Stimulated activated CD8-positive, alpha-beta memory T cell treated with anti-CD3 and anti-CD28 coated beads, Interleukin-7, amount 100 ng/mL, for 48 hours (primary cell): ENCODE measurements at regions not wholly inside any gene's neighbourhood (a gene's known extent, or its start where the extent isn't known, plus 50 kb on each side); places are given as distances from the start of the nearest gene placed in this dataset.

Source experiments
- DNase-seq, 2 donors: peaks; one replicate each; pipeline ENCODE4 v3.0.0-alpha.2; 2020; ENCODE audit warnings: low read depth in 1 of 2; ENCODE audit errors: extremely low read depth in 1 of 2

DNA sequence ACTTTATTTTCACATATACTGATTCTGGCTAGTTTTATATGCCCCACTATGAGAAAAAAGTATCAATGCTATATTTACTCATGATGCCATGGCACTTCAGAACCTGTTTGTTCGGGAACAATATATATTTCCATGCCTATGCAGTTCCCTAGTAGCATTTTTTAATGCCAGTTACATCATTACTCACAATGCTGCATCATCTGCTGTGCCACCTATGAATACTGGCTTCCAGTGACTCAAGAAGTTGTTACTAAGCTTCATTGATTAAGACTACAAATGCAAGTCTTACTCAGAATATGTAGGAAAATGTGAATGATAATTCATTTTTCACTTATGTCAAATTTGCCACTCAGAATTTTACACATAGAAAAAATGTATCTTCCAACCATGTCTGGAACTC lies 97.9 kb downstream of the MAFB start:
- DNase-seq, result no peak

DNA sequence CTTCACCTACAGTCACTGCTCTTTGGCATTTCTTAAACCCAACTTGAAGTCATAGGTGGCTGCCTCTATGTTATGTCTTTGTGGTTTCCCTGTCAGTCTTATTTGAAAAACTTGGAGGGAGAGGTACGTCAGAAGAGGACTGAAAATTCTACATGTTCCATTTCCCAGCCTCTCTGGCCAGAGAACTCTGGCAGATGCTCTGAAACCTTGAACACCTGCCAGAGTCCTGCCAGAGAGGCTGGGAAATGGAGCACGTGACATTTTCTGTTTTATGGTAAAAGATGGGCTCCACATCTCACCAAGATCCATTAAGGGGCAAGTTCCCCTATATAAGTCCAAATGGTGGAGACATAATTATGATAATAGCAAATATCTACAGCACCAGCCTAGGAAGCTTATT lies 99.5 kb downstream of the MAFB start:
- no peak for DNase-seq

- DNase-seq, result no peak
Measured at GRCh38 chr20:40588891-40589290, 100.1 kb downstream of the MAFB start.

GRCh38 chr20:40587038-40587437 lies 102.0 kb downstream of the MAFB start:
- no peak for DNase-seq

DNA sequence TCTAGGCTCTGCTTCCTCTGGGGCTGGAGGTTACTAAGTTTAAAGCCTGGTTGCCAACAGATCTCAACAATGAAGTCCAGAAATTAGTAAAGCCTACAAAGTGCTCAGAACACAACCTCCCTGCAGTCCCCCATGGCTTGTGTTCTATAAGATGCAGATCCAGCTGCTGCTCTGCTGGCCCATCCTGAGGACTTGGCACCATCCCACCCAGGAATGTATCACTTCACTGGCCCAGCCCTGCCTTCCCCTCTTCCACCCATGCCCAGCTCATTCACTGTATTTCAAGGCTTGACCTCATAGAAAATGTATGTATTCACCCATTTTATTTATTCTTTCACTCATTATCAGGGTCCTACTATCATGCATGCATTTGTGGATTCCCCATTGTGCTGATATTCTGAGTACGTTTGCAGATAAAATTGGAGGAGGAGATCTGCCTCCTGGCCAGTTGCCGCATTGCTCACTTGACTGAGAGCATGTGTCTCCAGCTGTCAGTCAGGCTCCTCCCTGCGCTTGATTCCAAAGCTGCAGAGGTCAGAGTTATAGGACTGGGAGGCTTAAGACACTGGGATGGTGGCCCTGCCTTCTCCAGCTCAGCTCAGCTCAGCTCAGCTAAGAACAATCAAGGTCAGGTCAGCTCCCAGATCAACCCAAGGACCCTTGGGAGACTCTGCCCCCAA lies 104.8 kb downstream of the MAFB start:
- no peak for DNase-seq

- no peak for DNase-seq
Measured at GRCh38 chr20:40583636-40584035, 105.4 kb downstream of the MAFB start.

DNA sequence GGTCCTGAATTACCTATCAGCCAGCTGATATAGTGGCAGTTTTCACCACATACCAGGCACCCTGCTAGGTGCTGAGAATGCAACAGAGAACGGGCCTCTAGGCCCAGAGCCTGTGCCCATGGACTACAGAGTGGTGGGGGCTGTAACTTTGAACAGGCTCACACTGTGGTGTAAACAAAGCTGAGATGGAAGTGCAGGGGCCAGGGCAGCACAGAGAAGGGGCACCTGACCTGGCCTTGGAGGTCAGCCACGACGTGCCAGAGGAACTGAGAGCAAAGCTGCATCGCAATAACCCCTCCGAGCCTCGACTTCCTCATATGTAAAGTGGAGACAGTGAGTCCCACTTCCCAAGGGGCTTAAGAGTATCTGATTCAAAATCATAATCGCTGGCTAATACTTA lies 105.8 kb downstream of the MAFB start:
- no peak for DNase-seq

- DNase-seq, result no peak
Measured at GRCh38 chr20:40582531-40582930, 106.5 kb downstream of the MAFB start.

- DNase-seq, result no peak
Measured at GRCh38 chr20:40579701-40580100, 109.3 kb downstream of the MAFB start.

- no peak for DNase-seq
Measured at GRCh38 chr20:40578961-40579360, 110.1 kb downstream of the MAFB start.

GRCh38 chr20:40575851-40576250 lies 113.2 kb downstream of the MAFB start:
- no peak for DNase-seq

GRCh38 chr20:40572251-40572650 lies 116.8 kb downstream of the MAFB start:
- DNase-seq, result no peak

DNA sequence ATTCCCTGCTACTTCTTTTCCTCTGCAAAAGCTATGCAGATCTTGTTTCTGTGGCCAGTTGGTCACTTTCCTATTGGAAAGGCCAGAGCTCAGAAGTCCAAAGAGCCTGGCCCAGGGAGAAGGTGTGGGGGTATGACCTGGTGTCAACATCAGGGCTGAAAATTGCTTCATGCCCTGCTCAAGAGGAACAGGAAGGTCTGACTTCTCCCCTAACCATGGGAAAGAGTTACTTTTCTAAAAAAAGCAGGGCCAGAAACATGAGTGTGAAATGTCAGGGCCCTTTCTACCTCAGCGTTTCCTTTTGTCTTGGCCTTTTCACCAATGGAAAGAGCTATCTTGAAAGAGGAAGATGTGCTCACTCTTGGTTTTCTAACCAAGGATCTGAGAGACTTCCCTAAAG lies 117.4 kb downstream of the MAFB start:
- no peak for DNase-seq

DNA sequence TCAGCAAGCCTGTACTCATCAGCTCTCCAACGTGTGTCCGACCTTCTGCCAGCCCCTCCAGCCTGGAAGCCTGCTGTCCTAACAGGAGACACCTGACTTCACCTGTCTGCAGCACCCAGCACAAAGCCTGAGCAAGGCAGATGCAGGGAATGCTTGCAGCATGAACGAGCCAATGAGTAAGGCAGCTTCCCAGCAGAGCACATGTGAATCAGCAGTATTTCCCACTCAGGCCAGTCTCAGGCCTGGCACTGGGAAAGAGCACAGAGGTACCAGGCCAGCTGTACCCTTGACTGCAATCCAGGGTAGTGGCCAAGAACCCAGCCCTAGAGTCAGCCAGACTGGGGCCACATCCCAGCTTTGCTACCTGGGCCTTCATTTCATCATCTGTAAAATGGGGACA lies 120.8 kb downstream of the MAFB start:
- no peak for DNase-seq

GRCh38 chr20:40565682-40566040 lies 123.4 kb downstream of the MAFB start:
- DNase-seq, result no peak

GRCh38 chr20:40565001-40565681 lies 123.9 kb downstream of the MAFB start:
- no peak for DNase-seq

DNA sequence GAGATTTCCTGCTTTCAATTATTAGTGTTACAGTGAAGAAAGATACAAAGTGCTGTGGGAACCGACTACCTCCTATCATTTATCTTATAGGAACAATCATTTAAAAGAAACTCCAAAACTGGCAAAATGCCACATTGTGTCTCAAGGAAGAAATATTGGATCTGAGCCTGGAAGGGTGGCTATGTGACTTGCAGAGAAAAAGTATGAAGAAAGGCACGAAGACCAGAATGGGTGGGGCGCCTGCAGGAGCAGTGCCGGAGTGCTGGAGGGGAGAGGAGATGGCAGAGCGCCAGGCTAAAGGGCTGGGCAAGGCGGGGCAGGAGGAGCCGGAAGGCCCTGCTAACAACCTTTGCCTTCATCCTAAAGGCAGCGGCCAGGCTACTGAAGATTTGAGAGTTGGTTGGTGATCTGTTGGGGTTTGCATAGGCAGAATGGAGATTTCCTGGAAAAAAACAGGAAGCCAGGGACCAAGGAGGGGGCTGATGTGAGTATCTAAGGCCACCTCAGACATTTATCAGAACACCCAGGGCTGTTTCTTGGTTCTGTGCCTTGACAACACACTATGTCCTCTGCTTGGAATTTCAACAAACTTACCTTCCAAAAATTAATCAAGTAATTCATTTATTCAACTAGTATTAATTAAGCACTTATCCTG lies 125.6 kb downstream of the MAFB start:
- no peak for DNase-seq

GRCh38 chr20:40562031-40562430 lies 127.0 kb downstream of the MAFB start:
- no peak for DNase-seq

DNA sequence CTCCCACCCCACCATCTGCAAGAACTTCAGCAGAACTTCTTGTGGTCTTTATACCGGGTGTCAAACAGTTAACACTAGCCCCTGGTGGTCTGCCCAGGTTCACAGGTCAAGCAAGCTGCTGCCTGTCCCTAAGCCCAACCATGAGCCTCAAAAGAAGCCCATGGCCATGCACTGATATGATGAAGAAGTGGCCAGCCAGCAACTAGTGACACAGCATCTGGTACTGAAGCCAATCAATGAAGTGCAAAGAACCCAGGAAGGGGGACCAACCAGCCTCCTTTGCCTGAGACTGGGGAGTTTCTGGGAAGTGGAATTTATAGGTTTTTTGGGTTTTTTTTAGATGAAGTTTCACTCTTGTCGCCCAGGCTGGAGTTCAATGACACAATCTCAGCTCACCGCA lies 127.8 kb downstream of the MAFB start:
- no peak for DNase-seq

DNA sequence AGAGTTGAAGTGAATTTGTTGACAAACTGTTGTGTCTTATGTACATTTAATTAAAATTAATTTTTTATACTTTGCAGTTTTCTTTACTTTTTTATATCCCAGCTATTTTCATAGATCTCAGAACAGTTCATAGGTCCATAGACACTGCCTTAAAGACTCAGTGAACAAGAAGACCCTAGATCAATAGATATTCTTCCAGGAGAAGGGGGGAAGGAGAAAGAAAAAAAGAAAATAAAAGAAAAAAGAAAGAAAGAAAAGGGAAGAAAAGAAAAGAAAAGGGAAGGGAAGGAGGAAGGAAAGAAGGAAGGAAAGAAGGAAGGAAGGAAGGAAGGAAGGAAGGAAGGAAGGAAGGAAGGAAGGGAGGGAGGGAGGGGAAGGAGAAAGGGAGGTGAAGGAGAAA lies 130.8 kb downstream of the MAFB start:
- DNase-seq, result no peak

DNA sequence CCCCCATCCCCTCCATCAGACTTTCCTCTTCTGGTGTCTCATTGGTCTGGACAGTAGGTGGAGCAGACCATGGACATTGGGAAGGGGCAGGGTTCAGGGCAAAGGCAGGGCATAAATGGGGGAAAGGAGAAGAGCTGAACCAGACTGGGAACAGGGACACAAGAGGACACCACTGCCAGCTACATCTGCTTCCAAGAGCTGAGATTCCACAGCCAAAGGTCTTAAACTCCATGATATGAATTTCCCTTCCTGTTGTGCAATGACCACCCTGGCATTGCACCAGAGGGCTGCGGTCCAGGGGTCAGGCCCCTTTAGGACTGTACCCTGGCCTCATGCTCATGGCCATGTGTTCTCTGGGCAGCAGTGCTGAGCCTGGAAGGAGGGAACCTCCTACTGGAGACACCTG lies 137.9 kb downstream of the MAFB start:
- DNase-seq, result no peak

GRCh38 chr20:40547483-40548091 lies 141.4 kb downstream of the MAFB start:
- DNase-seq, result no peak
